Body of pancreas (tissue), 4 donors: ENCODE measurements at regions not wholly inside any gene's neighbourhood (a gene's known extent, or its start where the extent isn't known, plus 50 kb on each side); places are given as distances from the start of the nearest gene placed in this dataset.

Experiments used
- ATAC-seq: fragments of 150-250 bp; one replicate; pipeline ENCODE4 v1.9.1; 2016
- DNase-seq, 4 donors: peaks; one replicate each; pipeline ENCODE4 v3.0.0-alpha.2; 2019
- H3K27ac ChIP-seq, 4 donors: fragments of 200-600 bp; sonication (generic); 1 replicate in 3 of 4; 2 replicates in 1 of 4; pipeline versions ENCODE4 v1.5.1 to v1.6.1; 2016 to 2019; ENCODE audit warnings: mild to moderate bottlenecking in 1 of 4, mixed read lengths in 1 of 4, moderate library complexity in 1 of 4
- H3K27me3 ChIP-seq, 2 donors: fragments of 200-600 bp; sonication (generic); one replicate each; pipeline ENCODE4 v1.6.0; 2016; ENCODE audit warnings: mild to moderate bottlenecking in 1 of 2
- H3K36me3 ChIP-seq, 2 donors: fragments of 200-600 bp; sonication (generic); replicated peaks in 1 of 2; 2 replicates each; pipeline ENCODE4 v1.5.1; 2016; ENCODE audit warnings: low read depth in 2 of 2; ENCODE audit not compliant: insufficient read depth in 1 of 2
- H3K4me1 ChIP-seq: fragments of 200-600 bp; sonication (generic); one replicate; pipeline ENCODE4 v1.6.0; 2016
- H3K4me3 ChIP-seq, 2 donors: fragments of 200-600 bp; sonication (generic); 1 replicate in 1 of 2; 2 replicates in 1 of 2; pipeline ENCODE4 v1.5.1; 2016 to 2019
- H3K9me3 ChIP-seq, 3 donors: fragments of 200-600 bp; sonication (generic); 1 replicate in 2 of 3; 2 replicates in 1 of 3; pipeline ENCODE4 v1.5.1; 2016
- POLR2A ChIP-seq, 3 donors: fragments of 450-650 bp; IDR thresholded peaks; one replicate each; pipeline ENCODE4 v1.6.1; 2016; ENCODE audit warnings: antibody characterized with exemption in 3 of 3, mild to moderate bottlenecking in 2 of 3
- WGBS, 2 donors: methylation state at CpG; one replicate each; pipeline ENCODE4 v1.1.5; 2017; 5-methylcytosine and 5-hydroxymethylcytosine counted together
- intact Hi-C: fragments of 100-400 bp; cut with DNase I; formaldehyde crosslinking; loops from one replicate; pipeline ENCODE4 v1.15.1; 2023
- TF ChIP-seq, protein P1 (sequence below), 7 experiments: fragments of 450-650 bp in 4 of 7; fragments of 200-600 bp in 3 of 7; sonication (generic) in 3 of 7; IDR thresholded peaks; one replicate each; pipeline ENCODE4 v1.5.1; 2016 to 2019; ENCODE audit warnings: antibody characterized with exemption in 7 of 7

DNA sequence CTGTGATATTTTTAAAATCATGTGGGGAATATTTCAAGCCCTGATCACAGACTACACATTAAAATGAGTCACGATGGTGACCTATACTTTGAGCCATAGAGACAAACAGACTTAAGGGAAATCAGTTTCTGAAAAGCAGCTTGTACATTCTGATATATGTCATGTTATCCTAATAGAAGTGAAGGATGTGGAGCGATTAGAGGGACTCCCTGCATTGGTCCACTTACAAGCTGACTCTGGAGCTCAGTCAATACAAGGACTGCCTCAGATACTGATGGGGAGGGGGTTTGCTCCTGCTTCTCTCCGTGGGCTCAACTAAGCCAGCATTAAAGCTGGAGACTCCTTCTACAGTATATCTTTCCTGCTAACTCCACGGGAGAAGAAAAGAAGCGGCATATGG, 173.5 kb downstream of the ALG10B start:
- no peak for DNase-seq

DNA sequence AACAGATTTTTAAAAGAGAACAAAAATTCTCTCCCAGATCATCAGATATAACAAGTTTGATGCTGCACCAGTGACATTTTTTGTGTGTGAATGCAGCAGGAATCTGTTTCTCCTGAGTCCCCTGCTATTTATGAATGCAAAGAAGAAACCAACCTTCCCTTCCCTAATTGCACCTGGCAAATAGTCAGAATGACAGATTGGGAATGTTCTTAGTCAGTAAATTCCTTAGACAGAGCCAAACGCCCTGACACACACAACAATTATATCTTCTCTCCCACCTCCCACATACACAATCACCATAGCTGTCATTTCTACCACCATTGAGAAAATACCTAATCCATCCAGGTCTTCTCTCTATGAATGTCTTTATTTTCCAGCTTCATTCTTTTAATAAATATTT, 174.4 kb downstream of the ALG10B start:
- Histone ChIP-seq H3K4me1 (no peaks in the 10 kb centered on the region), H3K27ac (no peak overlapping the region), H3K36me3 (no peaks in the 10 kb centered on the region), H3K27me3 (no peaks in the 10 kb centered on the region), H3K9me3 (no peaks in the 10 kb centered on the region), H3K4me3 (no peak overlapping the region)
- no peak for TF ChIP-seq POLR2A (IDR thresholded peaks at IDR 0.05)
- TF ChIP-seq, protein P1, sequence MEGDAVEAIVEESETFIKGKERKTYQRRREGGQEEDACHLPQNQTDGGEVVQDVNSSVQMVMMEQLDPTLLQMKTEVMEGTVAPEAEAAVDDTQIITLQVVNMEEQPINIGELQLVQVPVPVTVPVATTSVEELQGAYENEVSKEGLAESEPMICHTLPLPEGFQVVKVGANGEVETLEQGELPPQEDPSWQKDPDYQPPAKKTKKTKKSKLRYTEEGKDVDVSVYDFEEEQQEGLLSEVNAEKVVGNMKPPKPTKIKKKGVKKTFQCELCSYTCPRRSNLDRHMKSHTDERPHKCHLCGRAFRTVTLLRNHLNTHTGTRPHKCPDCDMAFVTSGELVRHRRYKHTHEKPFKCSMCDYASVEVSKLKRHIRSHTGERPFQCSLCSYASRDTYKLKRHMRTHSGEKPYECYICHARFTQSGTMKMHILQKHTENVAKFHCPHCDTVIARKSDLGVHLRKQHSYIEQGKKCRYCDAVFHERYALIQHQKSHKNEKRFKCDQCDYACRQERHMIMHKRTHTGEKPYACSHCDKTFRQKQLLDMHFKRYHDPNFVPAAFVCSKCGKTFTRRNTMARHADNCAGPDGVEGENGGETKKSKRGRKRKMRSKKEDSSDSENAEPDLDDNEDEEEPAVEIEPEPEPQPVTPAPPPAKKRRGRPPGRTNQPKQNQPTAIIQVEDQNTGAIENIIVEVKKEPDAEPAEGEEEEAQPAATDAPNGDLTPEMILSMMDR (IDR thresholded peaks at IDR 0.05), result no peak
- WGBS, 2 donors, result 3 to 7% methylated on average over 1 of the region's 1 CpG
- no peak for ATAC-seq
- intact Hi-C loops, result no loop called here
- DNase-seq, result no peak

More for the DNA sequence above, 173.5 kb downstream of the ALG10B start:
- Histone ChIP-seq H3K27me3 (no peaks in the 10 kb centered on the region), H3K4me3 (no peak overlapping the region), H3K27ac (no peak overlapping the region), H3K9me3 (no peaks in the 10 kb centered on the region), H3K36me3 (no peaks in the 10 kb centered on the region), H3K4me1 (no peaks in the 10 kb centered on the region)
- no peak for ATAC-seq
- TF ChIP-seq POLR2A (IDR thresholded peaks at IDR 0.05), result no peak
- TF ChIP-seq, protein P1 (IDR thresholded peaks at IDR 0.05), result no peak
- intact Hi-C loops, result no loop called here
- 45 to 50% methylated on average over 5 of the region's 5 CpGs for WGBS, 2 donors

DNA sequence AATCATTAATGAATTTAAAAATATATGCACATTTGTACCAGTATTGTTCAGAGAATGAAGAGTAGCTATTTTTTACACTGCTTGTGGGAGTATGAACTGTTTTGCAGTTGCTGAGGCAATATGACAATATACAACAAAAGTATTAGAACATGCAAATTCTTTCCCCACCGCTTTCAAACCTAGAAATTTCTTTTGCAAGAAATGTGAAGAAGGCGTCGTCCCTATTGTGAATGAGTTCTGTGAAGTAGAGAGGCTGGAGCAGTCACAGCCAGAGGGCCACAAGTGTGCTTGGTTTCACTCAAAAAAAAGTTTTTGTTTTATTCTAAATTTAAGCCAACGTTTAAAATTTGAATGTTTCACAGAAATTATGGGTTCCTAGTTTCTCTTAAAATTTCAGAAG, 184.9 kb downstream of the ALG10B start:
- no peak for ATAC-seq
- Histone ChIP-seq H3K4me1 (no peaks in the 10 kb centered on the region), H3K36me3 (no peaks in the 10 kb centered on the region), H3K9me3 (peaks cover 0 to 5% (median 0%) of the 10 kb centered on the region in 3 donors), H3K27ac (no peak overlapping the region), H3K4me3 (no peak overlapping the region), H3K27me3 (no peaks in the 10 kb centered on the region)
- 59 to 64% methylated on average over 4 of the region's 4 CpGs for WGBS, 2 donors
- intact Hi-C loops, result no loop called here
- no peak for DNase-seq
- TF ChIP-seq POLR2A (IDR thresholded peaks at IDR 0.05), result no peak
- TF ChIP-seq, protein P1 (IDR thresholded peaks at IDR 0.05), result no peak

DNA sequence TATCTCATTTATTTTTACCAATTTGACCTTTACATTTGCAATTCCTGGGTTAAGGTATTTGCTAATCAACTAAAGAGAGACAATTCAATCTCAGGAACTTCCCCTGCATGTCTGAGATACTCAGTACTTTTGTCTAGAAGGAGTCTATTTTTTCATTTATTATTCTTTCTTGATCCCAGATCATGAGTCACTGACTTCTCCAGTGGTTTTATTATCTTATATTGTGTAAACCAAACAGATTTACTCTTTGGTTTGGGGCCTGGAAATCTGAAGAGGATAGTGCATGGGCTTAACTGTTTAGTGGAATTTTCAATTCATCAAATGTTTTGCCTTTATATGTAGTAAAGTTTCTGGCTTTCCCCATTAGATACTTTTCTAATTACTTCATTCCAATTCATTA, 185.4 kb downstream of the ALG10B start:
- ATAC-seq (no peak), DNase-seq (no peak)
- Histone ChIP-seq H3K9me3 (peaks cover 0 to 5% (median 0%) of the 10 kb centered on the region in 3 donors), H3K27ac (no peak overlapping the region), H3K36me3 (no peaks in the 10 kb centered on the region), H3K4me1 (no peaks in the 10 kb centered on the region), H3K27me3 (no peaks in the 10 kb centered on the region), H3K4me3 (no peak overlapping the region)
- intact Hi-C loops, result no loop called here
- TF ChIP-seq POLR2A (IDR thresholded peaks at IDR 0.05), result no peak
- TF ChIP-seq, protein P1 (IDR thresholded peaks at IDR 0.05), result no peak

DNA sequence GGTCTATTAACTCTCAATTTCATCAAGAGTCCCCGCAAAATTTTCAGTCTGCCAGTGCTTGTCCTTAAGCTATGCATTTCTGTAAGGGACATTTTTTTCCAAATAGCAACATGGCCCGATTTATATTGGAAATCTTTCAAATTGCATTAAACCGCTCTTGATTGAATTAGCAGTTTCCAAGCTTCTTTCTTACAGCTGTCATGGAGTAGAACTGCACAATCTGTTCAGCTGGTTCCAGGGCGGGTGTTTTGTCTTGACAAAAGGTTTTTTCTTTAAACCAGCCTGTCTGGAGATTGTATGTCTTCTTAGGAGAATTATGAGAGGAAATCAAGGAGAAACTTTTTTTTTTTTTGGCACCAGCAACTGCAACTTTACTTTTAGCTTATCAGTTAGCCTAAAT, 185.8 kb downstream of the ALG10B start:
- ATAC-seq, result no peak
- Histone ChIP-seq H3K4me1 (no peaks in the 10 kb centered on the region), H3K36me3 (no peaks in the 10 kb centered on the region), H3K4me3 (no peak overlapping the region), H3K9me3 (peaks cover 0 to 5% (median 0%) of the 10 kb centered on the region in 3 donors), H3K27me3 (no peaks in the 10 kb centered on the region), H3K27ac (no peak overlapping the region)
- 53 to 60% methylated on average over 4 of the region's 4 CpGs for WGBS, 2 donors
- intact Hi-C loops, result no loop called here
- DNase-seq, result no peak
- TF ChIP-seq, protein P1 (IDR thresholded peaks at IDR 0.05), result no peak
- no peak for TF ChIP-seq POLR2A (IDR thresholded peaks at IDR 0.05)
